ENCODE measurements at regions not wholly inside any gene's neighbourhood (a gene's known extent, or its start where the extent isn't known, plus 50 kb on each side); places are given as distances from the start of the nearest gene placed in this dataset.

DNA sequence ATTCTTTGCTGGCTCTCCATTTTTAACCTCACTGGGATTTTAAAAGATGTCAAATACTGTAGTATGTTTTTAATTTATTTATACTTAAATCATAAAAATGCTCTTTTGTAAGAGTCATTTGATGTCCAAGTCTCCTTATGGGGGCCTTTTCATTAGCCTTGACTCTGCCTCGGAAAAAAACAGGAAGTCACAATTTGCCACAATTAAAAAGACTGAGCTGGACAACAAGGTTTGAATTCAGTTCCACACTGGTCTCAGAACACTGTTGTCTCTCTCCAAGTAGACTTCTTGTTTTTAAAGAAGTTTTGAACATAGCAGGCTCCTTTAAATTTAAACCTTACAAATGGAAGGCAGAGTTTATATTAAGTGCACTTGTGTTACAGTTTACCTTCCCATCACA is 444.2 kb downstream of the ACTL7B start:
- DNase-seq (ENCODE audit: extremely low spot score) = no peak
- WGBS = 52% methylated on average over 1 of the region's 1 CpG
- Histone ChIP-seq H3K27me3 (no peaks in the 10 kb centered on the region), H3K4me3 (no peak overlapping the region), H3K9me3 (no peaks in the 10 kb centered on the region), H3K36me3 (no peaks in the 10 kb centered on the region), H3K4me1 (no peaks in the 10 kb centered on the region), H3K27ac (replicated peaks in 1 of 4) (no peak overlapping the region)
- TF ChIP-seq, protein P1, sequence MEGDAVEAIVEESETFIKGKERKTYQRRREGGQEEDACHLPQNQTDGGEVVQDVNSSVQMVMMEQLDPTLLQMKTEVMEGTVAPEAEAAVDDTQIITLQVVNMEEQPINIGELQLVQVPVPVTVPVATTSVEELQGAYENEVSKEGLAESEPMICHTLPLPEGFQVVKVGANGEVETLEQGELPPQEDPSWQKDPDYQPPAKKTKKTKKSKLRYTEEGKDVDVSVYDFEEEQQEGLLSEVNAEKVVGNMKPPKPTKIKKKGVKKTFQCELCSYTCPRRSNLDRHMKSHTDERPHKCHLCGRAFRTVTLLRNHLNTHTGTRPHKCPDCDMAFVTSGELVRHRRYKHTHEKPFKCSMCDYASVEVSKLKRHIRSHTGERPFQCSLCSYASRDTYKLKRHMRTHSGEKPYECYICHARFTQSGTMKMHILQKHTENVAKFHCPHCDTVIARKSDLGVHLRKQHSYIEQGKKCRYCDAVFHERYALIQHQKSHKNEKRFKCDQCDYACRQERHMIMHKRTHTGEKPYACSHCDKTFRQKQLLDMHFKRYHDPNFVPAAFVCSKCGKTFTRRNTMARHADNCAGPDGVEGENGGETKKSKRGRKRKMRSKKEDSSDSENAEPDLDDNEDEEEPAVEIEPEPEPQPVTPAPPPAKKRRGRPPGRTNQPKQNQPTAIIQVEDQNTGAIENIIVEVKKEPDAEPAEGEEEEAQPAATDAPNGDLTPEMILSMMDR (IDR thresholded peaks at IDR 0.05) = no peak
- TF ChIP-seq EP300 (IDR thresholded peaks at IDR 0.05) (no peak), POLR2AphosphoS5 (IDR thresholded peaks at IDR 0.05) (no peak), POLR2A (IDR thresholded peaks at IDR 0.05; ENCODE audit: low read depth) (no peak)
- intact Hi-C loops (cut with DNase I) = loop anchor here (10.0 kb wide), 1 partner anchor 153 kb away; no protein-coding TSS in a partner anchor

DNA sequence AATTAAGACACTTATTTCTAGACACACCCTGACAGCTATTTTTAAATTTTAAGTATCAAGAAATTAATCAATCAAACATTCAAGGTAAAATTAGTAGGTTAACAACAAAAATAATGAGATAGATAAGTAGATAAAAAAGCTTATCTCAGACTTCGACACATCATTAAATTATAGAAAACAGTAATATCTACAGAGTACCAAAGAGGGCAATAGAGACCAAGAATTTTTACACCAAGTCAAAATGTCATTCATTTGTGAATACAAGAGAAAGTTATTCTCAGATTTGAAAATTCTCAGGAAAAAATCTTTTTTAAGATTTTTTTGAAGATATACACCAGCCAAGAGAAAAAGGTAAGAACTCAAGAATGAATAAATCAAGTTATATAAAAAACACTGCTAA is 445.6 kb downstream of the ACTL7B start:
- DNase-seq (ENCODE audit: extremely low spot score) = no peak
- Histone ChIP-seq H3K27ac (replicated peaks in 1 of 4) (no peak overlapping the region), H3K9me3 (no peaks in the 10 kb centered on the region), H3K4me1 (no peaks in the 10 kb centered on the region), H3K4me3 (no peak overlapping the region), H3K36me3 (no peaks in the 10 kb centered on the region), H3K27me3 (no peaks in the 10 kb centered on the region)
- TF ChIP-seq, protein P1 (IDR thresholded peaks at IDR 0.05) = peak in 1 of 3 experiments; percentile 13
- no peak for TF ChIP-seq POLR2A (IDR thresholded peaks at IDR 0.05; ENCODE audit: low read depth)
- WGBS = 85% methylated on average over 1 of the region's 1 CpG
- intact Hi-C loops (cut with DNase I) = loop anchor here (10.0 kb wide), 1 partner anchor 155 kb away; no protein-coding TSS in a partner anchor

DNA sequence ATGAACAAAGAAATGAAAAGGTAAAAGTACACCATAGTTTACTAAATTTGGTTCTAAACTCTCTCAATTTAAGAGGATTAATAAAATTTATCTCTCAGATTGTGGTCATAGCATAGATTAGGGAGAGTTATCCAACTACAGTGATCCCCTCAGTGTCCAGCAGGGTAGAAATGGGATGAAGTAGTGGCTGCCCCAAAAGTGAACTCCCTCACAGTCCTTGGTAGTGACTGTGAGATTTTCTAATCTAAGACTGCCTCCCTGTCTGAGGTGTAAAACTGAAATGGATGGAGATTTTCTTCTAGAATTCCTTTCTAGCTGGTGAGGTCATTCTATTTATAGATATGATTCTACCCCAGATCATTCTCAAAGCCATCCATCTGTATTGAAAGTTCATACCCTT is 455.5 kb downstream of the ACTL7B start:
- no peak for DNase-seq (ENCODE audit: extremely low spot score)
- TF ChIP-seq, protein P1 (IDR thresholded peaks at IDR 0.05) = no peak
- TF ChIP-seq POLR2AphosphoS5 (IDR thresholded peaks at IDR 0.05) (no peak), POLR2A (IDR thresholded peaks at IDR 0.05; ENCODE audit: low read depth) (no peak), EP300 (IDR thresholded peaks at IDR 0.05) (no peak)
- Histone ChIP-seq H3K36me3 (no peaks in the 10 kb centered on the region), H3K9me3 (peaks cover 0 to 6% (median 2%) of the 10 kb centered on the region in 4 donors), H3K27ac (replicated peaks in 1 of 4) (no peak overlapping the region), H3K4me1 (no peaks in the 10 kb centered on the region), H3K27me3 (no peaks in the 10 kb centered on the region), H3K4me3 (no peak overlapping the region)
- intact Hi-C loops (cut with DNase I) = no loop called here

DNA sequence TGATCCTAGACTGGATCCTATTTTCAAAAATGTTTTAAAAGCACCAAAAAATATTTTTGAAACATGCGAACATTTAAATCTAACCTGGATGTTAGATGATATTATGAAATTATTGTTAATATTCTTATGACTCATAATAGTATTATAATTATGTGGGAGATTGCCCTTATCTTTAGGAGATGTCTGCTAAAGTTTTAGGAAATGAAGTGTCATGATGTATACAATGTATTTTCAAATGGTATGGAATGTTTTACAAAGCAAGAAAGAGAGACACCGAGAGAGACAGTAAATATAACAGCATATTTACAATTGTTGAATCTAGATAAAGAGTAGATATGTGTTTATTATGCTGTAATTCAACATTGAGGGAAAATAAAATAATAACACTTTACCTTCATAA is 455.9 kb downstream of the ACTL7B start:
- Histone ChIP-seq H3K9me3 (peaks cover 0 to 6% (median 2%) of the 10 kb centered on the region in 4 donors), H3K4me3 (no peak overlapping the region), H3K4me1 (no peaks in the 10 kb centered on the region), H3K27ac (replicated peaks in 1 of 4) (no peak overlapping the region), H3K36me3 (no peaks in the 10 kb centered on the region), H3K27me3 (no peaks in the 10 kb centered on the region)
- WGBS = 88% methylated on average over 2 of the region's 2 CpGs
- intact Hi-C loops (cut with DNase I) = no loop called here
- DNase-seq (ENCODE audit: extremely low spot score) = no peak
- TF ChIP-seq EP300 (IDR thresholded peaks at IDR 0.05) (no peak), POLR2A (IDR thresholded peaks at IDR 0.05; ENCODE audit: low read depth) (no peak), POLR2AphosphoS5 (IDR thresholded peaks at IDR 0.05) (no peak)
- TF ChIP-seq, protein P1 (IDR thresholded peaks at IDR 0.05) = no peak

DNA sequence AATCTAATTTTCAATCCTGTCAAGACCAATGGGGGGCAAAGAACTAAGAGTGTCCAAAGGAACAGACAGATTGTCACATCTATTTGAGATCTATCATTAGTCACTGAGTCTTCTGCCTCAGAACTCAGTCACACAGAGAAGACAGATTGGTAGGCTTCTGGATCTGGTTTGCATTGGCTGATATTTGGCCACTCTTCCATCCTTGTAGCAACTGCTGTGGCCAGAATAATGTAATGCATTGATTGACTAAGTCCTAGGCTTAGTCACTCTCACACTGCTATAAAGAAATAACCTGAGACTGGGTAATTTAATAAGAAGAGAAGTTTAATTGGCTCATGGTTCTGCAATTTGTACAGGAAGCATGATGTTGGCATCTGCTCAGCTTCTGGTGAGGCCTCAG is 458.5 kb downstream of the ACTL7B start:
- H3K9me3 ChIP-seq = peaks cover 0 to 6% (median 2%) of the 10 kb centered on the region in 4 donors
- no peak for TF ChIP-seq POLR2AphosphoS5 (IDR thresholded peaks at IDR 0.05)
- H3K27ac ChIP-seq (replicated peaks in 1 of 4) = no peak overlapping the region
- H3K4me1 ChIP-seq = no peaks in the 10 kb centered on the region
- H3K36me3 ChIP-seq = no peaks in the 10 kb centered on the region
- no peak overlapping the region for H3K4me3 ChIP-seq
- no peak for DNase-seq (ENCODE audit: extremely low spot score)
- no peaks in the 10 kb centered on the region for H3K27me3 ChIP-seq
- intact Hi-C loops (cut with DNase I) = no loop called here
